A549 (cell line): ENCODE measurements at regions not wholly inside any gene's neighbourhood (a gene's known extent, or its start where the extent isn't known, plus 50 kb on each side); places are given as distances from the start of the nearest gene placed in this dataset.

ENCODE experiments used
- ATAC-seq, 2 experiments: fragments of 200-7000 bp in 1 of 2; fragments of >200 bp in 1 of 2; cut with Nextera tagmentation in 1 of 2; cut with Tn5 transposase in 1 of 2; 3 replicates each; pipeline versions ENCODE4 v1.8.0 to v1.9.1; 2018 to 2020; ENCODE audit warnings: mild to moderate bottlenecking in 1 of 2, moderate library complexity in 1 of 2
- CTCF ChIA-PET: fragments of 300-600 bp; sonication (Branson Sonifier 250); formaldehyde crosslinking; extraction: SDS; loops from one replicate; lab custom pipeline; 2021; ENCODE audit warnings: antibody characterized with exemption, inconsistent platforms; lab: Yijun Ruan, JAX
- POLR2A ChIA-PET: fragments of 350-600 bp; formaldehyde crosslinking; extraction: SDS; loops from one replicate; lab custom pipeline; 2021; ENCODE audit warnings: antibody characterized with exemption, inconsistent platforms; lab: Yijun Ruan, JAX
- DNase-seq, 2 experiments: peaks; one replicate each; pipeline versions ENCODE4 v3.0.0 to v3.0.0-alpha.2; 2011 to 2016; ENCODE audit warnings: low read depth in 1 of 2, low spot score in 1 of 2
- FAIRE-seq: peaks from 2 replicates; lab custom pipeline; 2011; peaks lifted over from hg19 to GRCh38; lab: Jason Lieb, UNC
- H3K27ac ChIP-seq, 2 experiments: fragments of >200 bp; sonication (Bioruptor Twin); formaldehyde crosslinking; 3 replicates each; pipeline ENCODE4 v1.5.1; 2016 to 2017
- H3K4me1 ChIP-seq: fragments of >200 bp; sonication (Bioruptor Twin); formaldehyde crosslinking; 3 replicates; pipeline ENCODE4 v1.6.1; 2016
- H3K4me2 ChIP-seq: fragments of >200 bp; sonication (Bioruptor Twin); formaldehyde crosslinking; 3 replicates; pipeline ENCODE4 v1.6.1; 2016
- H3K4me3 ChIP-seq: fragments of >200 bp; sonication (Bioruptor Twin); formaldehyde crosslinking; 3 replicates; pipeline ENCODE4 v1.5.1; 2016
- H3K9me3 ChIP-seq: fragments of >200 bp; sonication (Bioruptor Twin); formaldehyde crosslinking; 3 replicates; pipeline ENCODE4 v1.6.1; 2016
- BCL3 ChIP-seq: fragments of >200 bp; sonication (Bioruptor Twin); formaldehyde crosslinking; IDR thresholded peaks from 3 replicates; pipeline ENCODE4 v1.6.1; 2016
- CTCF ChIP-seq: fragments of >200 bp; sonication (Bioruptor Twin); formaldehyde crosslinking; IDR thresholded peaks from 3 replicates; pipeline ENCODE4 v1.5.1; 2016
- E2F6 ChIP-seq: IDR thresholded peaks from 2 replicates; pipeline ENCODE4 v1.6.1; 2012; ENCODE audit warnings: low read depth, borderline replicate concordance
- EHMT2 ChIP-seq: fragments of 200-600 bp; sonication (generic); IDR thresholded peaks from 2 replicates; pipeline ENCODE4 v1.6.1; 2016; ENCODE audit warnings: antibody characterized with exemption, low read depth, mild to moderate bottlenecking, moderate library complexity
- ESRRA ChIP-seq: fragments of 150-350 bp; IDR thresholded peaks from 2 replicates; pipeline ENCODE4 v1.6.1; 2014; ENCODE audit warnings: mild to moderate bottlenecking, low read length, borderline replicate concordance
- FOSL2 ChIP-seq, 2 experiments: fragments of 450-650 bp in 1 of 2; fragments of >200 bp in 1 of 2; sonication (Bioruptor Twin) in 1 of 2; formaldehyde crosslinking; IDR thresholded peaks; 2 replicates each; pipeline versions ENCODE4 v1.5.0 to v1.6.1; 2016 to 2020; ENCODE audit warnings: mild to moderate bottlenecking in 1 of 2, moderate library complexity in 1 of 2
- GATA3 ChIP-seq: IDR thresholded peaks from 2 replicates; pipeline ENCODE4 v1.6.1; 2012; ENCODE audit warnings: borderline replicate concordance
- HDAC2 ChIP-seq: fragments of 200-600 bp; sonication (generic); IDR thresholded peaks from 2 replicates; pipeline ENCODE4 v1.6.1; 2016
- HEYL ChIP-seq: fragments of 250-450 bp; sonication (Bioruptor Pico); IDR thresholded peaks from 2 replicates; pipeline ENCODE4 v1.8.0; 2021; ENCODE audit warnings: mild to moderate bottlenecking, moderate library complexity
- HMGXB4 ChIP-seq: fragments of 250-450 bp; sonication (Bioruptor Pico); IDR thresholded peaks from 2 replicates; pipeline ENCODE4 v1.5.0; 2021; ENCODE audit warnings: mild to moderate bottlenecking, moderate library complexity, borderline replicate concordance
- HOXA7 ChIP-seq: fragments of 250-450 bp; sonication (Bioruptor Pico); IDR thresholded peaks from 2 replicates; pipeline ENCODE4 v1.5.0; 2020; ENCODE audit warnings: mild to moderate bottlenecking, moderate library complexity
- NPAS2 ChIP-seq: fragments of 250-450 bp; sonication (Bioruptor Pico); IDR thresholded peaks from 2 replicates; pipeline ENCODE4 v1.8.0; 2022; ENCODE audit warnings: mild to moderate bottlenecking, moderate library complexity, borderline replicate concordance
- NR3C1 ChIP-seq: fragments of >200 bp; sonication (Bioruptor Twin); formaldehyde crosslinking; IDR thresholded peaks from 3 replicates; pipeline ENCODE4 v1.6.1; 2017
- PBX3 ChIP-seq: IDR thresholded peaks from 2 replicates; pipeline ENCODE4 v1.6.1; 2012
- POLR2A ChIP-seq: IDR thresholded peaks from 2 replicates; pipeline ENCODE4 v1.6.1; 2012; ENCODE audit warnings: mild to moderate bottlenecking, low read length
- RAD21 ChIP-seq, 2 experiments: fragments of >200 bp in 1 of 2; sonication (Bioruptor Twin) in 1 of 2; formaldehyde crosslinking in 1 of 2; IDR thresholded peaks in 1 of 2; conservative IDR thresholded peaks in 1 of 2; 2 replicates in 1 of 2; 3 replicates in 1 of 2; pipeline ENCODE4 v1.6.1; 2012 to 2018; ENCODE audit warnings: inconsistent platforms in 1 of 2
- REST ChIP-seq: fragments of 200-600 bp; sonication (generic); IDR thresholded peaks from 2 replicates; pipeline ENCODE4 v1.6.1; 2016; ENCODE audit warnings: antibody characterized with exemption, mild to moderate bottlenecking, moderate library complexity
- RFX5 ChIP-seq: fragments of 450-650 bp; IDR thresholded peaks from 2 replicates; pipeline ENCODE4 v1.7.1; 2014; ENCODE audit warnings: antibody characterized with exemption, mild to moderate bottlenecking, moderate library complexity
- RNF2 ChIP-seq: fragments of 200-600 bp; sonication (generic); IDR thresholded peaks from 2 replicates; pipeline ENCODE4 v1.6.1; 2016; ENCODE audit warnings: low read depth, mild to moderate bottlenecking, antibody characterized with exemption, moderate library complexity, borderline replicate concordance
- SMC3 ChIP-seq: fragments of >200 bp; sonication (Bioruptor Twin); formaldehyde crosslinking; IDR thresholded peaks from 3 replicates; pipeline ENCODE4 v1.6.1; 2018; ENCODE audit warnings: inconsistent platforms
- SREBF2 ChIP-seq: fragments of 450-650 bp; IDR thresholded peaks from 2 replicates; pipeline ENCODE4 v1.6.1; 2014; ENCODE audit warnings: mild to moderate bottlenecking, moderate library complexity
- TFCP2L1 ChIP-seq: fragments of 250-450 bp; sonication (Bioruptor Pico); IDR thresholded peaks from 2 replicates; pipeline ENCODE4 v1.5.0; 2021; ENCODE audit warnings: mild to moderate bottlenecking
- USF2 ChIP-seq: fragments of 450-650 bp; IDR thresholded peaks from 2 replicates; pipeline ENCODE4 v1.6.1; 2014; ENCODE audit warnings: antibody characterized with exemption
- ZNF302 ChIP-seq: fragments of 250-450 bp; sonication (Bioruptor Pico); IDR thresholded peaks from 2 replicates; pipeline ENCODE4 v1.9.0; 2021; ENCODE audit warnings: inconsistent platforms, mild to moderate bottlenecking, moderate library complexity
- WGBS: methylation state at CpG from one replicate; pipeline ENCODE4 v1.1.6; 2017; ENCODE audit errors: missing lambda C conversion rate; 5-methylcytosine and 5-hydroxymethylcytosine counted together

- peak; percentile 71 to 88; a peak in 4 of 6 replicates for ATAC-seq
- ChIA-PET CTCF (interaction anchor here (0.6 to 1.0 kb wide), 13 partner anchors 8 to 1168 kb away, joined by 3 to 5 read pairs (median 3); no protein-coding TSS in a partner anchor), POLR2A (no interaction called here)
- H3K27ac ChIP-seq, result peak overlapping the region; percentile 69 to 72
- FAIRE-seq, result no peak
- H3K9me3 ChIP-seq, result no peaks in the 10 kb centered on the region
- H3K4me2 ChIP-seq, result peak overlapping the region; percentile 52
- no peak overlapping the region for H3K4me3 ChIP-seq
- no peak for TF ChIP-seq HOXA7 (CRISPR knock-in tag)
- TF ChIP-seq POLR2A, result no peak
- TF ChIP-seq SREBF2, result no peak
- TF ChIP-seq BCL3, result no peak
- TF ChIP-seq E2F6, result no peak
- no peak for TF ChIP-seq NPAS2 (CRISPR knock-in tag)
- TF ChIP-seq RNF2, result no peak
- TF ChIP-seq HMGXB4 (CRISPR knock-in tag), result no peak
- no peak for TF ChIP-seq HDAC2
- TF ChIP-seq CTCF, result peak; percentile 83
- TF ChIP-seq SMC3, result peak; percentile 86
- TF ChIP-seq HEYL, result no peak
- TF ChIP-seq TFCP2L1 (CRISPR knock-in tag), result no peak
- TF ChIP-seq RFX5, result no peak
- no peak for TF ChIP-seq GATA3
- TF ChIP-seq PBX3, result no peak
- no peak for TF ChIP-seq ZNF302 (CRISPR knock-in tag)
- TF ChIP-seq USF2, result no peak
- TF ChIP-seq RAD21 (conservative IDR thresholded peaks at IDR 0.05 in 1 of 2, IDR thresholded peaks at IDR 0.05 in 1 of 2), result peak; percentile 89 to 93
- TF ChIP-seq FOSL2 (IDR thresholded peaks at IDR 0.05), result no peak
- TF ChIP-seq FOSL2 (CRISPR knock-in tag; IDR thresholded peaks at IDR 0.05), result 0 out of 2 replicates have a peak, but pooled peaks have one; percentile 2
- no peak for TF ChIP-seq REST
- no peak for TF ChIP-seq NR3C1
- no peak for TF ChIP-seq ESRRA
- TF ChIP-seq EHMT2, result no peak
- peak; percentile 12 to 69 for DNase-seq
- WGBS, result 26% methylated on average over 11 of the region's 11 CpGs
- H3K4me1 ChIP-seq, result peaks cover 8% of the 10 kb centered on the region; the same call in 1 of the 3 replicates
Observed at GRCh38 chr6:141562851-141563763, 569.6 kb upstream of the GJE1 start.
